H1 (cell line): ENCODE measurements at regions not wholly inside any gene's neighbourhood (a gene's known extent, or its start where the extent isn't known, plus 50 kb on each side); places are given as distances from the start of the nearest gene placed in this dataset.
A peak's percentile ranks its signal among the peaks of the same experiment; 100 is the strongest.

Source experiments
- GABPA ChIP-seq: IDR thresholded peaks from 2 replicates; pipeline ENCODE4 v1.6.1; 2011; ENCODE audit warnings: mild to moderate bottlenecking, low read length, moderate library complexity, borderline replicate concordance; ENCODE audit not compliant: insufficient read depth
- RAD21 ChIP-seq, 2 experiments: IDR thresholded peaks in 1 of 2; conservative IDR thresholded peaks in 1 of 2; 2 replicates each; pipeline ENCODE4 v1.6.1; 2011; ENCODE audit warnings: low read depth in 2 of 2, low read length in 2 of 2, improper control_type of control experiment in 1 of 2, inconsistent platforms in 1 of 2, mild to moderate bottlenecking in 1 of 2, moderate library complexity in 1 of 2
- SP4 ChIP-seq: IDR thresholded peaks from 2 replicates; pipeline ENCODE4 v1.6.1; 2012; ENCODE audit warnings: low read length, inconsistent platforms
- SUZ12 ChIP-seq: fragments of 200-600 bp; sonication (generic); IDR thresholded peaks from 2 replicates; pipeline ENCODE4 v1.6.1; 2012; ENCODE audit warnings: mild to moderate bottlenecking, inconsistent platforms, low read length, moderate library complexity, mixed read lengths

DNA sequence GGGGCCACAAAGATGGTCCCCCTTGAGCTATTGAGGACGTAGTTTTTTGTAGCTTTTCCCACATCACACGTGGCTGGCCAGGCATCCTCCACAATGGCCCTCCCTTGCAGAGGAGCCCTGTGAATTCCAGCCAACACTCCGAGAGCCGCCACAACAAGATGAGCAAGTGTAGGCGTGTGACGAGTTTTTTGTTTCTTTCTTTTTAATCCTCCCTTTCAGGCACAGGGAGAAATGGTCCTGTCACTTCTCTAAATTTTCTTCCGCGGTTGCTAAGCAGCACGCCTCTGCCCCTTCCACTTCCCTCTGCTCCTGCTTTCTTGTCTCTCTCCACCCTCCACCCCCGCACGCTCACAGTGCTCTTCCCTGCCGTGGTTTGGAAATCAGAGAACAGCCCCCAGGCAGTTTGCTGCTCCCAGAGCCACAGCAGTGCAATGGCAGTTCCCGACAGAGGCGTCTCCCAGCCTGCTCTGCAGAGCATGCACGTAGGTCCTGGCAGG is 68.0 kb upstream of the MRTFB start (continued):
- TF ChIP-seq SUZ12 (no peak), RAD21 (IDR thresholded peaks at IDR 0.05 in 1 of 2, conservative IDR thresholded peaks at IDR 0.05 in 1 of 2; ENCODE audit: low read depth in 2 of 2, low read length in 2 of 2) (peak; percentile 17 to 39; a peak in 1 of 4 replicates), GABPA (no peak), SP4 (no peak)
